NCI-H1436 treated with DMSO at 0.1 percent for 48 hours (cell line): ENCODE measurements at regions not wholly inside any gene's neighbourhood (a gene's known extent, or its start where the extent isn't known, plus 50 kb on each side); places are given as distances from the start of the nearest gene placed in this dataset.

Experiments
- DNase-seq: peaks from one replicate; lab custom pipeline; 2025; lab: John Stamatoyannopoulos, UW

DNA sequence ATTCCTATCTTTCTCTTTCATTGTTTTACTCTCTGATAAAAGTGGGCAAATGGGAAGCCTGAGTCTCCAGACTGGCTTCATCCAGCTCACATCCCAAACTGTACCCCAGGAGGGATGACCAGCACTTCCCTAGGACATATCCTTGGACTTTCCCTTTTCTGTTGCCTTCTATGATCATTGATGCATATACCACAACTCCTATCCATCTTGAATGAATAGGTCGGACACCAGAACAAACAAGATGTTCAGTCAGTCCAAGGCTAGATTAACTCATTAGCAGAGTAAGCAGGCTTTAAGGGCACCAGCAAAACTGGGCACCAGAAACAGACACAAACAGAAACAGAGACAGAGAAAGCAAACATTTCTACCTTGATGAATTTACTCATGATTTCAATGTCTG lies 159.1 kb upstream of the RGMB start:
- DNase-seq, result no peak

DNA sequence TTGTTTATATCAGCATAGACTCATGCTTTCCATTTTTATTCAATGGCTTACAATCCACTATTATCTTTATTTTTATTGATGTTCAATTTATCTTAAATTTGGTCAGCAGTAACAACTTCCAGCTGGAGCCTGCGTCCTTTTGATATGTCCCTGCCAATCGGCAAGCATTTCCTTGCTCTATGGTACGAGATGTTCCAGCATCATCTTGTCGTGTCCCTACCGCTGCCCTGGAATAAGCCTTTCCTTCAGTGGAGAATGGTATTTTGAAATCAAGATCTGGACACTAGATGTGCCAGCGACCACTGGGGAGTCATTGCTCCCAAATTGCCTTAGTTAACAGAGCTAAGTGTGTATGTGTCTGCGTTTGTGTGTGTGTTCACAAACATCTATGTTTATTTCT lies 151.6 kb upstream of the RGMB start:
- DNase-seq, result no peak

DNA sequence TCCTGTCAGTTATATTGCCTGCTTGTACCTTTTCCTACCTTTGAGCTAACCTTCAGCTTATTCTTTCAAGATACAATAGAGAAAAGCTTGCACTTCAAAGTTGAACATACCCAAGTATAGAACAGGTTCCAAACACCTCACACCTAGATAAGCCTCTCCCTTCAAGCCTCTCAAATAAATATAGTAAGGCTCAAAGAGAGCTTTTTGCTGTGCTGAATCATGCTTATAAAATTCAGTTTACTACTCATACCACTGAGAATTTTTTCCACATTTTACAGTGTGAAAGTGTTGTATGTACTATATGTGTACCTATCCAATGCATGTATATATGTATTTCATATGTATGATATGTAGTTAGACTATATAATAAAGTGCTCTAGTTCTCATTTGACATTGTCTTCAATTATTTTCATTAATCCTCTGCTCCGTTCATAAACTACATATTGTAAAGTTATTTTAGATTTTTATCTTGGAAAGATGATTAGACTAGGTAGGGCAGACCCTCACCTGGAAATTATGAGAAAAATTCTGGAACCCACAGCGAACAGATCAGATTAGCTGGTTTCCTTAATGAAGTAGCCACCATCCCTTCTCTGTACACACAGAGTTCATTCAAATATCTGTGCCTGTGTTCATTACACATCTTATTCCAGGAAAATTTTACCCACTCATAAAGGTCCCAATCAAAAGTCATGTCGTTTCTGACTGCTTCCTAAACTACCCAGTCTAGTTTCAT lies 149.2 kb upstream of the RGMB start:
- no peak for DNase-seq

DNA sequence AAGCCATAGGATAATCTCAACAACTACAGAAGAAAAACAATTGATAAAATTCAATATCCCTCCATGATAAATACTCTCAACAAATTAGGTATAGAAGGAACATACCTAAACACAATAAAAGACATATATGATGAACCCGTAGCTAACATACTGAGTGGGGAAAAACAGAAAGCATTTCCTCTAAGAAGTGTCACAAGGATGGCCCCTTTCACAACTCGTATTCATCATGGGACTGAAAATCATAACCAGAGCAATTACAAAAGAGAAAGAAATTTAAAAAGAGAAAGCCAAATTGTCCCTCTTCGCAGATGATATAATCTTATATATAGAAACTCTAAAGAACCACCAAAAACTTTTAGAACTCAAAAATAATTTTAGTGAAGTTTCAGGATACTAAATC lies 146.3 kb upstream of the RGMB start:
- DNase-seq, result no peak

DNA sequence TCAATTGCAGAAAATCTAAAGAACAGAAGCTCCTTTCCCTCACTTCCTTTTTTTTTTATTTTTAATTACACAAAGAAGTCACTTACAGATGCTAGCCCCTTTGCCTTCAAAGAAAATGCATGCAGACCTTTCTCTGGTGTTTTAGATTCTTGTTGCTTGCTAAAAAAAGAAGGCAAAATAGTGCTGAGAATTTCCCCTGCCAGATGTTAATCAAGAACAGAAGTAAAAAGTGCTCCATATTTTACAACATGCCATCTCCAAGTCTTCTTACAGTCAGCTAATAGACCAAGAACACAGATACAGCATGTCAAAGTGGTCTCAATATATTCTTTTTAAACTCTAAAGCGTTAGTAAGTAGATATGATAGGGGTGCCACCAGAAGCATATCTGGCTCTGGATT lies 142.8 kb upstream of the RGMB start:
- DNase-seq, result no peak

DNA sequence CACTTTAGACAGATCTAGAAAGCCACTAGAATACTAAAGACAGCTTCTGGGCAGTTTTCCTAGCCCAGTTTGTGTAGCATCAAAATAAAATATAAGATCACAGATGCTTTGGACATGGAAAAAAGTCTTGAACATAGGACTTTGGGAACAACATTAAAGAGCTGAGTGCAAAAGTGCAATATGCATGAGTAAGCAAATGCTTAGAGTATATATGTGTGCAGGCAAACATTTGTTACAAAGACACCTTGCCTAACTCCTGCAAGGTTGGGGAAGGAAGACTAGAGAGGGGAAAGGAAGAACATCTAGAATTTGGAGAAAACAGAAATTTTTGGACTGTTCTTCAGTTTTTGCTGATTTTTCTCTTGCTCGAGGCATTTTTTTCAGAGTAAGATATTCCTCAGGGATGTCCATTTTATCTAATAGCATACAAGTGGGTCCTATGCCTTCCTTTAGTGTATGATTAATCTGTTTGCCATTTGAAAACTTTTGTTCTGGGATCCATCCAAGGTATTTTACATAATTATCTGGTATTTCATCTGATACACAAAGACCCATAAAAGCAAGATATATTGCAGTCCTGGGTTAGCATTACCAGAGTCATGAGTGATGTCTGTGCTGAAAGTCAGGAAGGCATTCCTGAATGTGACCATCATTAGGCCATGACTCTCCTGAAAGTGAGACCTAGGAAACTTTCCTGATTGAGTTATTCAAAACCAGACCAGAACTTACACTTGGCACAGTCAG lies 142.0 kb upstream of the RGMB start:
- no peak for DNase-seq

DNA sequence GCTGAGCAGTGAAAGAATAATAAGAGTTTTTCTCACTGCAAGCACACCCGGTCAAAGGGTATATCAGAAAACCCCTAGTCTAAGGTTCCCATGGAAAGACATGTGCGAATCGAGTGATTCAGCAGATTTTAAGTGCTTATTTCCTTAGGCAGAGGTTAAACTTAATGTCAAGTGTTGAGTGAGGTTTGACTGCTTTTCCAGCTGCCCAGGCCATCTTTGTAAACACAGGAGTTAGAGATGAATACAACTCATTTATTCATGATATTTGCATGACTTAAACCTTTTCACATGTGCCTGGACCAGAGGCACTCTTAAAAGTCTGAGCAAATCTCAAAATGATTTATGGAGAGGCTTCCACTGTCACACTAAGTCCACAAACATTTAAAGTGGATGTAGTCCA lies 137.8 kb upstream of the RGMB start:
- DNase-seq, result no peak

DNA sequence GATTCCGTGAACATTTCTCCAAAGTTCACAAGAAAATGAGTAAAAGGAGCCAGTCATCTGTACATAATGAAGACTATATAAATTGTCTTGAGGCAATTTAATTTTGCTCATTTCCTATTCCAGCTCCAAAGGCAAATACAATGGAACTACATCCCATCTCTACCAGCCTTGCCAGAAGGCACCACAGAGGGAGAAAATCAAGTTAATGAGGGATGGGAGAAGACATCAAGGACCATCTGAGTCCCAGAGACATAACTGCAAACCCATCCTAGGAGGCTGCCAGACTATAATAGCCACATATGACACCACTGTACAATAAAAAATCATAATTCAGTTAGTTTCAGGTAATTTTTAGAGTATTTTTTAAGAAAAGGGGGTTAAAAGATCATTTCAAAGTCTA lies 136.3 kb upstream of the RGMB start:
- DNase-seq, result no peak

DNA sequence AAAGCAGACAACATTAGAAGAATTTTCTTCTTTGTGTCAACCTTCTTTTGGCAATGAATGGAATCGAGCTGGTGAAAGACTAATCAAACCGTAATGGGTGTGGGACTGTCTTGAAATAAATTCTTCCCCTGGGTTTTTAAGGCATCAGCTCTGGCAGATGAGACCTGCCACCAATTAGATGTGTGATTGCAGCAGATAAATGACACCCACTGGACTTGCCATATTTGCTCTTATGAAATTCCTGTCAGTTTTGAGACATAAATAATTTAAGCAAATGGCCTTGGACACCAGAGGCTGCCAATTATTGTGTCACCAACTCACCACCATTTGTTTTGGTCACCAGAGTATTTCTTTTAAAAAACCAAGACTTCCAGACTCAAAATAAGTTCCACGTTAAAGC lies 135.9 kb upstream of the RGMB start:
- DNase-seq, result no peak

DNA sequence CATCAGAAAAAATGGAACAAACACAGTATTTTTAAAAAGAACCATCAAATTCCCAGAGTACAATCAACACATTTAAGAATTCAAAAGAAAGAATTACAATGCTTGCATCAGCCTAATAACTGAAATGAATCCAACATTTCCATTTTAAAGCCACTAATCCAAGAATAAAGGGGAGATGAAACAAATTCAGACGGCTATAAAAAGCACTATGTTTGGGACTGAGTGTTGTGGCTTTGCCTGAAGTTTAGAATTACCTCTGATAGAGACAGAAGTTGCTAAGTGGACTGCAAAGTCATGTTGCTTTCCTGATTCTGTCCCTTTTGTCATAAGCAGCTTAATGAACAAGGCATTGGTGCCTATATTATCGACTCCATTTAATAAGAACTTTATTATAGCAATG lies 135.4 kb upstream of the RGMB start:
- DNase-seq, result no peak

DNA sequence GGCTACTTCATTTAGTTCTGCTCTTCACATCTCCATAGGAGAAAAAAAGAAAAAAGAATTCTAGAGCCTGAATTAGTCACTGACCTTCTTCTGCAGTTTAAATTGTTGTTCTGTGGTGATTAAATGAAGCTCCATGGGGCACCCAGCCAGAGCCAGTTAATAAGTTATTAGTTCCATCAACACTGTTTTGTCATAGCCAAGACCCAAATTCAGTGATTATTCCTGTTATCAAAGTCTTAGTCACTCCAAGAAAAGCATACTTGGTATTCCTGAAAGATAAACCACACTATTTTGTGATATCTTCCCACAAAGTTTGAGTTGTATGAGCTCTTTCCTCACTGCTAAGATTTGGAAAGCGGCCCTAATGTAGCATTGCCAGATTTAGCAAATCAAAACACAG lies 134.8 kb upstream of the RGMB start:
- DNase-seq, result no peak

DNA sequence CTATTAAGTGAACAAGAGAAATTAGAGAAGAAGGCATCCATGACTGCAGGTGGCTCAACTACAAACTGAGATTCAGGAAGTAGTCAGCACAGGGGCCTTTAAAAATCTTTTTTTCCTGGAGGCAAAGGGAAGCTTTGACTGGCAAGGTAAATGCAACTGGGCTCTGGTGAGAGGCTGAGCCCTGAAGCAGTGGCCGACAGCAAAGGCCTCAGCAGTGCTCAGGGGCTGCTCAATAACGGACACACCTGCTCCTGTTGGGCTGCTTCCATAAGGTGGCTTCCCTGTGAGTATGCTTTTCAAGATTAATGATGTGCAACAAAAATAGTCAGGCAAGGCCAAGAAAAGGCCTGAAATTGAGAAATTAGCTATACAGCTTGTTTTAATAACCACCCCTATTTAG lies 134.2 kb upstream of the RGMB start:
- no peak for DNase-seq

DNA sequence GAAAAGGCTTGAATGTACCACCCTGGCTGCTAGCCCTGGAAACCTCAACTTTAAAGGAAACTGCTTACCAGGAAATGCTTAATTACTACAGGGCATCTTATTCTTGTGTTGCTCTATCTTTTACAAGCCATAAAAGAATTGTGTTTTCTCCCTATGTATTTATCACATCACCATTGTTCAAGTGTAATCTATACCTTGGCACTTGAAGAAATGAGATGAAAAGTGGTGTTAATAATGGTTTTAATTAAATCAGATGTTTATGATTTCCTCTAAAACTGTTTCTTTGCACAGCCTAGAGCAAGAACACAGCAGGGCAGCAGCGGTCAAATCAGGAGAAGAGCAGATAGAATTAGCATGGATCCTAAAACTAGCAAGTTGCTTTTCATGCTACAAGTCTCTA lies 131.8 kb upstream of the RGMB start:
- DNase-seq, result no peak

DNA sequence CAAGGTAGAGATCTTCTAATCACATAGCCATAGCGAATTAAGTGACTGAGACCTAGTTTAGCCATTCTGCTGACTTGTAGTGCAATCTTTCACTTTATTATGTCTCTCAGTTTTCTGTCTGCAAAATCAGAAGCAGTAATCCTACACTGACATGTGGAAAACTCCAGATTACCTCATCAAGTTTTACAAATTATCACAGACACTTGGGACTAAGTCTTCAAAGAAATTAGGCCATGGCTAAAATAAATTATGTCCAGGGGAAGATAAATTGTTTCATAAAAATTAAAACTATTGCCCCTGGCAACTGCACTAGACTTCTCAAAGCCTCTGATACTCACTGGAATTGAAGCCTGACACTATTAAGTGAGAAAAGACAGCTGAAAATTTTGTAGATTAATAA lies 129.9 kb upstream of the RGMB start:
- no peak for DNase-seq

DNA sequence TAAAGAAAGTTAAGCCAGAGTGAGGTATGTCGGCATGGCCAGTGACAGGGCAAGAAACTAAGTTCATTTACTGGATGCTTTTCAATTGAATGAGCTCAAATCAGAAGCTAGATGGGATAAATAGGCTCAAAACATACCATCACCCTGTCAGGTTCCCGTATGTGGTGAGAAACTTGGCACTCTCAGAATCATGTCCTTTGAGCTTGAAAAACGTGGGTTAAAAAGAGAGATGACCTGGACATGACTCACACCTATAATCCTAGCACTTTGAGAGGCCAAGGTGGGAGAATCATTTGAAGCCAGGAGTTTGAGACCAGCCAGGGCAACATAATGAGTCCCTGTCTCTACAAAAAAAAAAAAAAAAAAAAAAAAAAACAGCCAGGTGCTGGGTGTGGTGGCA lies 121.7 kb upstream of the RGMB start:
- DNase-seq, result no peak

DNA sequence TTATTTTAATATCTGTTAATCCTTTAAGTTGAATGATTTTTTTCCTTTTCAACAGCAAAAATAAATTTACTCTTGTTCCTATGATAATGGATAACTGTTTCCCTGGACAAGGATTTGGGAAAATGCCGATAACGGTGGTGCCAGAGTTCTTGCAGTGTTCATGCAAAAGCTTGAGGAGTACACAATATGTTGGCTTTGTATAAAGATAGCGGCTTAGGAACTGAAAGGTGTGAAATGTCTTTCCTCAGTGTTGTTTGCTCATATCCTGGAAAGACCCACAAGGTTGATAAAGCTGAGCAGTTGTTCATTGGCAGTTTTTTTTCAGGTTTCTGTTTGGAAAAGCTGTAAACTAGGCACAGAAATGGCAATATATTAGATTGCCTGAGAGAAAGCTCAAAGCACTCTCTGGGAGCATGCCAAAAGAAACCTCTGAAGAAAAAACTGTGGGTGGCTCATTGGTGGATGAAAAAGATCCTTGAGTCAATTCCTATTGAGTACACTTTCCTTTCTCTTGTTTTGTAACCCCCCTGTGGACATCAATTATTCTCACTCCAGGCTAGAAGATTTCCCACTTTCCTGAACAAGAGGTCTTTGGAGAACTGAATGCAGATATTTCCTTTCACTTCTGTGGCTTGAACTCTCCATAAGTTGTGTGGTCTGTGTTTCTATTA lies 117.2 kb upstream of the RGMB start:
- no peak for DNase-seq

DNA sequence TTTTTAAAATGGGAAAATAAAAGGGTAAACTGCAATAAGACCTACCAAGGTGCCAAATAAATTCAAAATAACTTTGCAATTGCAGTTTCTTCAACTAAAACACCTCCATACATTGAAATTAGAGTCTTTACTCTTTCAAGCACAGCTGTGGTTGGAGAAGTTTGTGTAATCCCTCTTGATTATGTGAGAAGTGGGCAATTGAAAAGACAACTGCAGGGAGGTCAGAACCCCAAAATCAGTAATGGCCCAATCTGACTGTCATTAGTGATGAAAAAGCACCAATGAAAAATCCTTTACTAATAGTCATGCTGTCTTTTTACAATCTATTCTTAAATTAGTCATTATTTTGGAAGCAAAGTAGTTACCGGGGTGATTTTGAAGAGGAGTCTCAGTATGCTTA lies 116.7 kb upstream of the RGMB start:
- no peak for DNase-seq

DNA sequence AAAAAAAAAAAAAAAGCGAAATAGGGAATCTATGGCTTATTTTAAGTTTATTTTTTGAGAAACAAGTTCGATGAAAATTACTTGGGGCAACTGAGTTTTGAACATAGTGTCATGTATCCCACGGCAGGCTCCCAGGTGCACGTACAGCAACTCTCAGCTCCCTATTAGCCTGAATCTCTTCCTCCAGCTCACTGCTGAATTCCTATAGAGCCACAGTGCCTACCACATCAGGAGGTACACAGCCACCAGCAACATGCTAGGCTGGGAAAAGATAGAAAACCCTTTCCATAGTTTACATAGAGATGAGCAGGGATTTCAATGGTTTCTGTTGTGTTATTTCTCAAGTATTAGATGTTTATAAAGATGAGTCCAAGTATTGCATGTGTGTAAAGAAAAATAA lies 115.9 kb upstream of the RGMB start:
- no peak for DNase-seq

DNA sequence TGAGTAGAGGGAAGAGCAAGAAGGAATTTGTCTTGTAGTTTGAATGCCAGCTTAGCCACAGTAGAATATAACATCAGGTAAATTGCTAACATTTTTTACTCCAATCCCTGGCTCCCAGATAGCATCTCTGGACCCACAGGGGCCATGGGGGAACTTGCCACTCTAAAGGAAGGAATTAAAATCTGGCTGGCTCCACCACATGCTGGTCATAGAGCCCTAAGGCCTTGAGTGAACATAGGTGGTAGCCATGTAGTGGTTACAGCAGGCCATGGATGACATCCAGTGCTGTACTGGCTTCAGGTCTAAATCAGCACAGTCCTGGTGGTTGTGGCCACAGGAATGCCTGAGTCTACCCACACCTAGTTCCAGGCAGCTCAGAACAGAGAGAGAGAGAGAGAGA lies 109.9 kb upstream of the RGMB start:
- DNase-seq, result no peak

DNA sequence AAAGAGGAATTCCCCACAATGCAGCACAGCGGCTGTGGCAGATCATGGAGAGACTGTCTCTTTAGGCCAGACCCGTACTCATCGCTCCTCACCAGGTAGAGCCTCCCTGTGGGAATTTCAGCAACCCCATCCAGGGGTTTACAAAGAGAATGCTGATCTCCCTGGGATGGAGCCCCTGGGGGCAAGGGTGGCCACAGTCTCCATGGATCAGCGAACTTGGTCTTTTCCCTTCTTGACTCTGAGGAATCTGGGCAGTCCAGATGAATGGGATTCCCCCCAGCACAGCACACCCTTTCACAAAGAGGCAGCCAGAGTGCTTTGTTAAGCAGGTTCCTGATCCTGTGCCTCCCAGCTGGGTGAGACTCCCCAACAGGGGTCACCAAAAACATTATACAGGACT lies 108.7 kb upstream of the RGMB start:
- no peak for DNase-seq

DNA sequence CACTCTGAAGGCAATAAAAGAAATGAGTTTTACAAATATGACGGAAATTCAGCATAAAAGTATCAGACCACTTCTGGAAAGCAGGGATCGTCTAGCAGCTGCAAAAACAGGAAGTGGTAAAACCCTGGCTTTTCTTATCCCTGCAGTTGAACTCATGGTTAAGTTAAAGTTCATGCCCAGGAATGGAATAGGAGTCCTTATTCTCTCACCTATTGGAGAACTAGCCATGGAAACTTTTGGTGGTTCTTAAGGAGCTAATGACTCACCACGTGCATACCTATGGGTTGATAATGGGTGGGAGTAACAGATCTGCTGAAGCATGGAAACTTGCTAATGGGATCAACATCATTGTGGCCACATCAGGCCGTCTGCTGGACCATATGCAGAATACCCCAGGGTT lies 93.5 kb upstream of the RGMB start:
- DNase-seq, result no peak

DNA sequence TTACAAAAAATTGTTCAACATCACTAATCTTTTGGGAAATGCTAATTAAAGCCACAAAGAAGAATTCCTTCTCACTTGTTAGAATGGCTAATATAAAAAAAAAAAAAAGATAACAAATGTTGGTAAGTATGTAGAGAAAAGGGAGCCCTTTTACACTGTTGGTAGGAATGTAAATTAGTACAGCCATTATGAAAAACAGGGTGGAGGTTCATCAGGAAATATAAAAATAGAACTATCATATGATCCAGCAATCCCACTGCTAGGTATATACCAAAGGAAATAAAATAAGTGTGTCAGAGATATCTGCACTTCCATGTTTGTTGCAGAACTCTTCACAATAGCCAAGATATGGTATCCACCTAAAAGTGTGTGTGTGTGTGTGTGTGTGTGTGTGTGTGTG lies 83.5 kb upstream of the RGMB start:
- DNase-seq, result no peak

DNA sequence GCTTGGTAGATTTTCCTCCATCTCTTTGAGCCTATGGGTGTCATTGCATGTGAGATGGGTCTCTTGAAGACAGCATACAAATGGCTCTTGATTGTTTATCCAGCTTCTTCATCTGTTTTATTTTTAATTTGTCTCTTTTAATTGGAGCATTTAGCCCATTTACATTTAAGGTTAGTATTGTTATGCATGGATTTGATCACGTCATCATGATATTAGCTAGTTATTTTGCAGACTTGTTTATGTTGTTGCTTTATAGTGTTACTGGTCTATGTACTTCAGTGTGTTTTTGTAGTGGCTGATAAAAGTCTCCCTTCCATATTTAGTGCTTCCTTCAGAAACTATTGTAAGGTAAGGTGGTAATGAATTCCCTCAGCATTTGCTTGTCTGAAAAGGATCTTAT lies 78.6 kb upstream of the RGMB start:
- no peak for DNase-seq

DNA sequence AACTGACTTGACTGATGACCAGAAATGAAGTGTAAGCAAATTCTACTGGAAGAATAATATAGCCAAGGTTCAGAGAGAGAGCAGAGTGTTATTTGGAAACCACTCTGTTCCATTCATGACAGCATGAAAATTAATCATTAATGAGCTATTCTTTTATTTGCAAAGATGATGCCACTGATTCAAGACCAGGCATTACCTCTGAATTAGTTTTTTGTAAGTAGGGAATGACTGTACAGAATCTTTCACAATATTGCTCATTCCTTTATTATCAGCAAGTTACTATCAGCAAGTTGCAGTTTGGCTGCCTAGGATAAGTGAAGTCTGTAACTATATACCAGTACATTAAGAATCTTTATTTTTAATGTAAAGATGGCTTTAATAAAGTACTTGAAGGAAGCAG lies 75.1 kb upstream of the RGMB start:
- DNase-seq, result no peak
